ENCODE measurements at regions not wholly inside any gene's neighbourhood (a gene's known extent, or its start where the extent isn't known, plus 50 kb on each side); places are given as distances from the start of the nearest gene placed in this dataset.

GRCh38 chr5:124055751-124056150 lies 543.8 kb downstream of the CSNK1G3 start:
- Histone ChIP-seq H3K27me3 (ENCODE audit: low read depth) (no peaks in the 10 kb centered on the region), H3K36me3 (no peaks in the 10 kb centered on the region), H3K9me3 (no peaks in the 10 kb centered on the region), H3K4me1 (peaks cover 16% of the 10 kb centered on the region), H3K4me3 (no peak overlapping the region), H3K27ac (no peak overlapping the region)
- TF ChIP-seq CTCF (IDR thresholded peaks at IDR 0.05): no peak
- intact Hi-C loops (cut with DNase I): no loop called here
- ATAC-seq (no peak), DNase-seq (no peak)

- TF ChIP-seq CTCF (IDR thresholded peaks at IDR 0.05): no peak
- Histone ChIP-seq H3K27me3 (ENCODE audit: low read depth) (no peaks in the 10 kb centered on the region), H3K36me3 (no peaks in the 10 kb centered on the region), H3K9me3 (no peaks in the 10 kb centered on the region), H3K4me1 (peaks cover 16% of the 10 kb centered on the region), H3K4me3 (no peak overlapping the region), H3K27ac (no peak overlapping the region)
- intact Hi-C loops (cut with DNase I): no loop called here
- DNase-seq (no peak), ATAC-seq (no peak)
Observed at GRCh38 chr5:124054564-124054963, 542.6 kb downstream of the CSNK1G3 start.

GRCh38 chr5:124053340-124053739 lies 541.4 kb downstream of the CSNK1G3 start:
- no peak overlapping the region for H3K27ac ChIP-seq
- no peaks in the 10 kb centered on the region for H3K36me3 ChIP-seq
- ATAC-seq (no peak), DNase-seq (no peak)
- no peaks in the 10 kb centered on the region for H3K9me3 ChIP-seq
- intact Hi-C loops (cut with DNase I): no loop called here
- no peaks in the 10 kb centered on the region for H3K27me3 ChIP-seq (ENCODE audit: low read depth)
- no peak overlapping the region for H3K4me3 ChIP-seq
- H3K4me1 ChIP-seq: peaks cover 16% of the 10 kb centered on the region
- TF ChIP-seq CTCF (IDR thresholded peaks at IDR 0.05): no peak

GRCh38 chr5:124052201-124052600 lies 540.2 kb downstream of the CSNK1G3 start:
- H3K36me3 ChIP-seq: no peaks in the 10 kb centered on the region
- no peak overlapping the region for H3K27ac ChIP-seq
- no peaks in the 10 kb centered on the region for H3K9me3 ChIP-seq
- TF ChIP-seq CTCF (IDR thresholded peaks at IDR 0.05): no peak
- intact Hi-C loops (cut with DNase I): no loop called here
- ATAC-seq: no peak
- no peak for DNase-seq
- peaks cover 7% of the 10 kb centered on the region for H3K4me1 ChIP-seq
- no peak overlapping the region for H3K4me3 ChIP-seq
- H3K27me3 ChIP-seq (ENCODE audit: low read depth): no peaks in the 10 kb centered on the region

- Histone ChIP-seq H3K27ac (no peak overlapping the region), H3K36me3 (no peaks in the 10 kb centered on the region), H3K4me1 (no peaks in the 10 kb centered on the region), H3K9me3 (no peaks in the 10 kb centered on the region), H3K4me3 (no peak overlapping the region), H3K27me3 (ENCODE audit: low read depth) (no peaks in the 10 kb centered on the region)
- no peak for TF ChIP-seq CTCF (IDR thresholded peaks at IDR 0.05)
- intact Hi-C loops (cut with DNase I): no loop called here
- DNase-seq (no peak), ATAC-seq (no peak)
Observed at GRCh38 chr5:124050120-124050770, 538.3 kb downstream of the CSNK1G3 start.
